Spleen (tissue), 7 donors: ENCODE measurements at regions not wholly inside any gene's neighbourhood (a gene's known extent, or its start where the extent isn't known, plus 50 kb on each side); places are given as distances from the start of the nearest gene placed in this dataset.

ENCODE experiments used
- CTCF ChIP-seq, 11 experiments: fragments of 200-600 bp in 7 of 11; fragments of 450-650 bp in 4 of 11; sonication (generic) in 4 of 11; IDR thresholded peaks in 8 of 11; conservative IDR thresholded peaks in 3 of 11; 1 replicate in 7 of 11; 2 replicates in 4 of 11; pipeline versions ENCODE4 v1.4.0 to v1.8.0; 2016 to 2021; ENCODE audit warnings: antibody characterized with exemption in 11 of 11, inconsistent platforms in 4 of 11, mild to moderate bottlenecking in 1 of 11
- POLR2A ChIP-seq, 3 donors: fragments of 450-650 bp; IDR thresholded peaks; one replicate each; pipeline ENCODE4 v1.5.1; 2017; ENCODE audit warnings: antibody characterized with exemption in 3 of 3, mild to moderate bottlenecking in 1 of 3
- donor health status: DM: no; HTN: no; CAD: no; lungs with moderate emphysema.
- donor health status: DM: no; HTN: no; CAD: no.
- donor health status: DM: no; HTN: no; CAD: no.

GRCh38 chr10:81680359-81680758 is 194.6 kb upstream of the NRG3 start:
- TF ChIP-seq CTCF (IDR thresholded peaks at IDR 0.05 in 8 of 11, conservative IDR thresholded peaks at IDR 0.05 in 3 of 11) (no peak), POLR2A (IDR thresholded peaks at IDR 0.05) (no peak)
